IMR-90 (cell line): ENCODE measurements at regions not wholly inside any gene's neighbourhood (a gene's known extent, or its start where the extent isn't known, plus 50 kb on each side); places are given as distances from the start of the nearest gene placed in this dataset.

Experiments
- ATAC-seq: fragments of 200-7000 bp; cut with Tn5 transposase; 2 replicates; pipeline ENCODE4 v1.9.1; 2020; ENCODE audit warnings: low read depth, mild to moderate bottlenecking, moderate library complexity
- BruUV-seq: library from RNA; stranded (reverse); fragments of 400-500 nt; replicated peaks from 2 replicates; lab custom pipeline; 2021; lab: Mats Ljungman, UMichigan
- CTCF ChIA-PET: fragments of 300-600 bp; formaldehyde crosslinking; extraction: SDS; loops from one replicate; lab custom pipeline; 2021; ENCODE audit warnings: antibody characterized with exemption; lab: Yijun Ruan, JAX
- POLR2A ChIA-PET: fragments of 300-600 bp; sonication (Branson Sonifier 250); formaldehyde crosslinking; loops from one replicate; lab custom pipeline; 2022; ENCODE audit warnings: antibody characterized with exemption; ENCODE audit not compliant: unreplicated experiment; lab: Charles Lee
- DNase-seq: peaks from one replicate; pipeline ENCODE4 v3.0.0; 2013
- H2AFZ ChIP-seq: replicated peaks from 2 replicates; pipeline ENCODE3; 2013; ENCODE audit warnings: low read length, mild to moderate bottlenecking; ENCODE audit not compliant: poor library complexity
- H2AK5ac ChIP-seq: 2 replicates; pipeline ENCODE4 v1.6.1; 2013; ENCODE audit warnings: low read depth, low read length, inconsistent platforms
- H2AK9ac ChIP-seq: replicated peaks from 2 replicates; pipeline ENCODE3; 2013; ENCODE audit warnings: mild to moderate bottlenecking, low read depth, low read length, moderate library complexity; ENCODE audit not compliant: poor library complexity
- H2BK120ac ChIP-seq: 2 replicates; pipeline ENCODE4 v1.6.1; 2013; ENCODE audit warnings: low read depth, low read length, inconsistent platforms
- H2BK15ac ChIP-seq: 3 replicates; pipeline ENCODE4 v1.6.1; 2013; ENCODE audit warnings: low read depth, low read length, inconsistent platforms
- H2BK20ac ChIP-seq: 2 replicates; pipeline ENCODE4 v1.6.1; 2013; ENCODE audit warnings: low read depth, mild to moderate bottlenecking, inconsistent platforms, low read length, moderate library complexity
- H2BK5ac ChIP-seq: 2 replicates; pipeline ENCODE4 v1.6.1; 2013; ENCODE audit warnings: mild to moderate bottlenecking, low read depth, low read length, inconsistent platforms; ENCODE audit not compliant: poor library complexity, severe bottlenecking
- H3K14ac ChIP-seq: replicated peaks from 2 replicates; pipeline ENCODE4 v1.6.1; 2013; ENCODE audit warnings: low read depth, low read length, inconsistent platforms
- H3K18ac ChIP-seq: 2 replicates; pipeline ENCODE4 v1.6.1; 2013; ENCODE audit warnings: low read depth, low read length, control low read depth
- H3K23ac ChIP-seq: 2 replicates; pipeline ENCODE4 v1.6.1; 2013; ENCODE audit warnings: low read depth, low read length, inconsistent platforms
- H3K27ac ChIP-seq: 2 replicates; pipeline ENCODE4 v1.5.1; 2013; ENCODE audit warnings: mild to moderate bottlenecking, control low read depth, low read length; ENCODE audit not compliant: insufficient read depth
- H3K27me3 ChIP-seq: 2 replicates; pipeline ENCODE4 v1.6.1; 2013; ENCODE audit warnings: low read length; ENCODE audit not compliant: control insufficient read depth, insufficient read depth
- H3K36me3 ChIP-seq: 2 replicates; pipeline ENCODE4 v1.6.1; 2013; ENCODE audit warnings: low read length, mixed read lengths; ENCODE audit not compliant: control insufficient read depth, insufficient read depth
- H3K4ac ChIP-seq: 2 replicates; pipeline ENCODE4 v1.6.1; 2013; ENCODE audit warnings: low read depth, low read length, inconsistent platforms
- H3K4me1 ChIP-seq: 2 replicates; pipeline ENCODE4 v1.6.1; 2013; ENCODE audit warnings: low read length, mixed read lengths; ENCODE audit not compliant: control insufficient read depth, insufficient read depth
- H3K4me2 ChIP-seq: 2 replicates; pipeline ENCODE4 v1.6.1; 2013; ENCODE audit warnings: low read depth, mild to moderate bottlenecking, control low read depth, low read length, moderate library complexity
- H3K4me3 ChIP-seq: 2 replicates; pipeline ENCODE4 v1.5.1; 2013; ENCODE audit warnings: low read depth, mild to moderate bottlenecking, control low read depth, low read length, moderate library complexity; ENCODE audit not compliant: insufficient read depth
- H3K56ac ChIP-seq: 2 replicates; pipeline ENCODE4 v1.6.1; 2013; ENCODE audit warnings: low read length, inconsistent platforms; ENCODE audit not compliant: insufficient read depth; ENCODE audit errors: extremely low read depth
- H3K79me1 ChIP-seq, 2 experiments: 2 replicates each; pipeline ENCODE4 v1.6.1; 2013; ENCODE audit warnings: low read length in 2 of 2, inconsistent platforms in 1 of 2, low read depth in 1 of 2
- H3K9ac ChIP-seq: 2 replicates; pipeline ENCODE4 v1.6.1; 2013; ENCODE audit warnings: low read depth, low read length, control low read depth
- H3K9me1 ChIP-seq: 2 replicates; pipeline ENCODE4 v1.6.1; 2013; ENCODE audit warnings: low read length, inconsistent platforms; ENCODE audit not compliant: insufficient read depth
- H3K9me3 ChIP-seq: 2 replicates; pipeline ENCODE4 v1.6.1; 2013; ENCODE audit warnings: low read length; ENCODE audit not compliant: control insufficient read depth, insufficient read depth
- H4K20me1 ChIP-seq: 2 replicates; pipeline ENCODE4 v1.6.1; 2013; ENCODE audit warnings: low read length, inconsistent platforms; ENCODE audit not compliant: insufficient read depth
- H4K5ac ChIP-seq: 2 replicates; pipeline ENCODE4 v1.6.1; 2013; ENCODE audit warnings: mild to moderate bottlenecking, low read depth, low read length, control low read depth
- H4K8ac ChIP-seq, 2 experiments: 2 replicates each; pipeline ENCODE4 v1.6.1; 2013; ENCODE audit warnings: low read depth in 2 of 2, low read length in 2 of 2, control low read depth in 1 of 2, inconsistent platforms in 1 of 2
- H4K91ac ChIP-seq: 2 replicates; pipeline ENCODE4 v1.6.1; 2013; ENCODE audit warnings: low read depth, low read length, inconsistent platforms; ENCODE audit not compliant: insufficient read depth
- RAD21 ChIP-seq: IDR thresholded peaks from 2 replicates; pipeline ENCODE4 v1.6.1; 2012; ENCODE audit warnings: low read length, improper control_type of control experiment
- WGBS, 2 experiments: methylation state at CpG; one replicate each; pipeline versions ENCODE4 v1.1.5 to v1.1.7; 2013; ENCODE audit warnings: missing lambda C conversion rate in 2 of 2; ENCODE audit not compliant: insufficient read length in 1 of 2; ENCODE audit errors: extremely low coverage in 2 of 2; 5-methylcytosine and 5-hydroxymethylcytosine counted together
- dilution Hi-C: fragments of 300-500 bp; cut with HindIII; formaldehyde crosslinking; loops from one replicate; pipeline ENCODE4 v1.14.3; 2018; ENCODE audit warnings: low sequenced_read_pairs; ENCODE audit not compliant: unreplicated experiment
- in situ Hi-C: fragments of 300-500 bp; cut with MboI; formaldehyde crosslinking; loops from 3 replicates; pipeline ENCODE4 v1.14.3; 2019; ENCODE audit warnings: low sequenced_read_pairs, inconsistent platforms, mixed read lengths
- intact Hi-C: fragments of 100-400 bp; cut with micrococcal nuclease; formaldehyde crosslinking; loops from 2 replicates; pipeline ENCODE4 v1.10.0; 2022
- TF ChIP-seq, protein P1 (sequence below): conservative IDR thresholded peaks from 2 replicates; pipeline ENCODE4 v1.5.1; 2012; ENCODE audit warnings: mild to moderate bottlenecking, low read depth, low read length, improper control_type of control experiment

- no peaks in the 10 kb centered on the region for H3K4me1 ChIP-seq
- no peak overlapping the region for H4K5ac ChIP-seq
- no peak overlapping the region for H3K4me2 ChIP-seq
- H4K20me1 ChIP-seq: no peaks in the 10 kb centered on the region
- H3K23ac ChIP-seq: no peak overlapping the region
- no peak overlapping the region for H2BK15ac ChIP-seq
- no peak overlapping the region for H2AFZ ChIP-seq
- no peak overlapping the region for H2AK9ac ChIP-seq
- H2BK120ac ChIP-seq: no peak overlapping the region
- no peaks in the 10 kb centered on the region; the same call in 1 of the 2 replicates for H3K9me1 ChIP-seq
- no peak overlapping the region for H3K14ac ChIP-seq
- intact Hi-C loops: no loop called here
- in situ Hi-C loops: no loop called here
- H3K4ac ChIP-seq: no peak overlapping the region
- H3K4me3 ChIP-seq: no peak overlapping the region
- no peak overlapping the region for H3K56ac ChIP-seq
- TF ChIP-seq, protein P1, sequence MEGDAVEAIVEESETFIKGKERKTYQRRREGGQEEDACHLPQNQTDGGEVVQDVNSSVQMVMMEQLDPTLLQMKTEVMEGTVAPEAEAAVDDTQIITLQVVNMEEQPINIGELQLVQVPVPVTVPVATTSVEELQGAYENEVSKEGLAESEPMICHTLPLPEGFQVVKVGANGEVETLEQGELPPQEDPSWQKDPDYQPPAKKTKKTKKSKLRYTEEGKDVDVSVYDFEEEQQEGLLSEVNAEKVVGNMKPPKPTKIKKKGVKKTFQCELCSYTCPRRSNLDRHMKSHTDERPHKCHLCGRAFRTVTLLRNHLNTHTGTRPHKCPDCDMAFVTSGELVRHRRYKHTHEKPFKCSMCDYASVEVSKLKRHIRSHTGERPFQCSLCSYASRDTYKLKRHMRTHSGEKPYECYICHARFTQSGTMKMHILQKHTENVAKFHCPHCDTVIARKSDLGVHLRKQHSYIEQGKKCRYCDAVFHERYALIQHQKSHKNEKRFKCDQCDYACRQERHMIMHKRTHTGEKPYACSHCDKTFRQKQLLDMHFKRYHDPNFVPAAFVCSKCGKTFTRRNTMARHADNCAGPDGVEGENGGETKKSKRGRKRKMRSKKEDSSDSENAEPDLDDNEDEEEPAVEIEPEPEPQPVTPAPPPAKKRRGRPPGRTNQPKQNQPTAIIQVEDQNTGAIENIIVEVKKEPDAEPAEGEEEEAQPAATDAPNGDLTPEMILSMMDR: no peak
- TF ChIP-seq RAD21: no peak
- no peak overlapping the region for H2BK20ac ChIP-seq
- H3K79me1 ChIP-seq: no peaks in the 10 kb centered on the region
- H2BK5ac ChIP-seq: no peak overlapping the region
- POLR2A ChIA-PET: no interaction called here
- H2AK5ac ChIP-seq: no peak overlapping the region
- dilution Hi-C loops: no loop called here
- no peak overlapping the region for H4K8ac ChIP-seq
- 0% methylated on average over 34 of the region's 93 CpGs; no CpG with 5 or more reads in 1 of the 2 experiments for WGBS, 2 experiments
- CTCF ChIA-PET: no interaction called here
- no peak overlapping the region for H3K9ac ChIP-seq
- no peak overlapping the region for H3K27ac ChIP-seq
- ATAC-seq: no peak
- H3K27me3 ChIP-seq: peaks cover 33% of the 10 kb centered on the region
- no peak overlapping the region for H3K18ac ChIP-seq
- no peak overlapping the region for H4K91ac ChIP-seq
- no peaks in the 10 kb centered on the region for H3K9me3 ChIP-seq
- no TSS peak for BruUV-seq
- no peaks in the 10 kb centered on the region for H3K36me3 ChIP-seq
- DNase-seq: no peak
Observed at GRCh38 chr3:10707400-10708215, 108.4 kb upstream of the SLC6A11 start.
